ENCODE measurements at regions not wholly inside any gene's neighbourhood (a gene's known extent, or its start where the extent isn't known, plus 50 kb on each side); places are given as distances from the start of the nearest gene placed in this dataset.

GRCh38 chr14:53356361-53357150 lies 203.4 kb upstream of the DDHD1 start:
- TF ChIP-seq CTCF (IDR thresholded peaks at IDR 0.05) (no peak), POLR2A (IDR thresholded peaks at IDR 0.05) (no peak)
